NCI-H1417 (cell line): ENCODE measurements at regions not wholly inside any gene's neighbourhood (a gene's known extent, or its start where the extent isn't known, plus 50 kb on each side); places are given as distances from the start of the nearest gene placed in this dataset.

Experiments used
- DNase-seq, 3 experiments: peaks; one replicate each; lab custom pipeline; 2025; lab: John Stamatoyannopoulos, UW

GRCh38 chr15:92224843-92225242 is 168.8 kb upstream of the ST8SIA2 start:
- no peak for DNase-seq

DNA sequence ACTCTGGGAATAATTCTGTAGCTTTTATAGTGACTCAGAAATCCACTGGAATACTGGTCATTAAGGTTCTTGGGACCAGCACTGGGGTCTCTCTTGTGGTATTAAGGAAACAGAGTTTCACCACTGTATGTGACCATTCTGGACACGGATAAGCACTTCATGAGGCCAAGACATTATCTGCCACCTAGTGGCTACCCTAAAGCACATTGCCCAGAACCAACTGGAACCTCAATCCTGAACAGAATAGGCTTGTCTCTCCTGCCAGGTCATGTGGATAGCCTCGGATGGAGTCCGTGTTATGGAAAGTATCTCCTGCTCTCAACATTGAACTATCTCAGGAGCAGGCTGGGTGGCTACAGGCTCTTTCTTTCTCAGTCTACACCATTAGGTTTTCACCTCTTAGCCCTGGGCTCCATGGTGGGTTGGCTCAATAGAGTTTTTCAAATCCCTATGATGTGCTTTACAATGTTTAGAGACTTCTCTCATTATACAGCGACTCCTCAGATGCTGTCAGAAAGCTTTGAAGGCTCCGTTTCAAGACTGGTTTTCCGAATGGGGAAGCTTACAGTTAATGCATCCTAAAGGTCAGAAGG is 167.6 kb upstream of the ST8SIA2 start:
- peak in 2 of 3 experiments; percentile 46 to 51 for DNase-seq

GRCh38 chr15:92228830-92229229 is 164.9 kb upstream of the ST8SIA2 start:
- no peak for DNase-seq

DNA sequence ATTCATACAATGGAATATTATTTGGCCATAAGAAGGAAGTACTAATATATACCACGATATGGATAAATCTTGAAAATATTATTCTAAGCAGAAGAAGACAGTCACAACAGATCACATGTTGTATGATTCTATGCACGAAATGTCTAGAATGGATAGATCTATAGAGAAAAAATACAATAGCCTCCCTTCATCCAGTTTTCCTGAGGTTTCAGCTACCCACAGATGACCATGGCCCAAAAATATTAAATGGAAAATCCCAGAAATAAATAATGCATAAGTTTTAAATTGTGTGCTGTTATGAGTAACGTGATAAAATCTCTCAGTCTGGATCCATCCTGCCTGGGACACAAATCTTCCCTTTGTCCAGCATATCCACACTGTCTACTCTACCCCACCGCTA is 162.2 kb upstream of the ST8SIA2 start:
- DNase-seq, result no peak

DNA sequence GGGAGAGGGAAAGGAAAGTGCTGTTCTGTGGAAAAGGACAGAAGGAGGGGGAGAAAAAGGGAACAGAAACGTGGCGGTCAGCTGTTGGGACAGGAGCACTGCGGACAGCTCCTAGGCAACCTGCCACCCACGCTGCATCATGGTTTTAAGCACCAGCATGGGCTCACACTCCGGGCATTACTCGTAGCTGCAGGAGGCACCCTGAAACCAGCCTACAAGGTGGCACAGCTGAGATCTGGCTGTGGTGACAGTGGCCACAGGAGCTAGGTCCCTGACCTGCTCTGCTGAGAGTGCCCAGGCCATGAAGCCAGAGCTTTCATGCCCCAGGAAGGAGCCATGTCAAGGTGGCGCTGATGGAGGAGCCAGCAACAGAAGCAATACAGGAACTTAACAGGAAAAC is 161.4 kb upstream of the ST8SIA2 start:
- no peak for DNase-seq

DNA sequence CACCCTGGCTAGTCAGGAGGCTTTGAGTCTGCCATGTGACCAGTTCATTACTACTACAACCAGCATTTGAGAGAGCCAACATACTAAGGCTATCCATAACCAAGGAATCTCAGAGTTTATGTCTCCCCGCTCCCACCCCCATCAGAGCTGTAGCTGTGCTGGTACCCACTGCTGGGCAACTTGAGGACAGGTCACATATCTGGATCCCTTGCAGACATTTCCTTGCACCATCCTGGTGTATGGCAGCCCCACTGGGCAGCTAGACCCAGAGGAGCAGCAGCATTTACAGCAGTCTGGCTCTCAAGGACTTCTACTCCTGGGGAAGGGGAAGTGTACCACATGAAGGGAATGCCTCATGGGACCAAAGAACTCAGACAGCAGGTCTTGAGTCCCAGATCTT is 160.8 kb upstream of the ST8SIA2 start:
- no peak for DNase-seq

DNA sequence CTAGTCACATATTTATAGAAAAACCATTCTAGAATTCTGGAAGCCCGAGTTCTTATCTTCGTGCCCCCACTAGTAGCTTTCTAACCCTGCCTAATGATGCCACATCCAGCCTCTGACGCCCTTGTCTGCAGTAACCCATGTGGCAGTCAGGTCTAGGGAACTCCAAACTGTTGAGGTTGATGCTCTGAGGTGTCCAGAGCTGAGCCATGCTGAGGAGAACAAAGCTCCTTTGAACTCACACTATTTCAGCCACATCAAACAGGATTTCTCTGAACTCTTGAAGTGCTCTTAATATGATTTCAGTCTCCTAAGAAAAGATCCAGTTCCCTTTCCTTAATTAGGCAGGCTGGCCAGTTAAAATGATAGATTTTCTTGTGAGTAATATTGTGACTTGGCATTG is 150.5 kb upstream of the ST8SIA2 start:
- no peak for DNase-seq

- DNase-seq, result no peak
Measured at GRCh38 chr15:92244703-92245102, 149.0 kb upstream of the ST8SIA2 start.

DNA sequence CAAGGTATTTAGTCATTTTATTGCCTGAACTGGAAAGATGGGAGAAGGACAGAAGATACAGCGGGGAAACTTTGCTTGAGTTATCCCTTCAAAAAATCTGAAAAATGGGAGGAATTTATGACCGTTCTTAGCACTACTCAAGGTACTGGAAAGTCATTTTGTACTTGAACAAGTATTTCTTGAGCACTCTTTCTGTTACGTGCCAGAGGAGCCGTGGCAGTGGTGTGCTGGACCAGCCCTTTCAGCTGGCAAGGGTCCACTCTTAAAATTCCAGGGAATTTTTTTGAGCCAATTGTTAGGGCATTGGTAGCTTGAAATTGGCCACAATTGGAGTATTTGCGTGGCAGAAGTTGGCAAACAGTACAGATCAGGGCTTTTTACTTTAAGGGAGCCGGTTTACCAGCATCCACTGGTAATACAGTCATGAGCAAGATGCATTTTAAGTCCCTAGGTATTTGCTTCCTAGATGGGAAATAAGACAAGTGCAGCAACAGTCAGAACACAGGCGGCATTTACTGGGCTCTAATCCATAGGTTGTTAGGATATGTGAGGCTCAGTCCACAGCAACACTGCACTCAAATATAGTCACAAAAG is 145.9 kb upstream of the ST8SIA2 start:
- DNase-seq, result no peak

- DNase-seq, result peak in 1 of 3 experiments; percentile 9
Measured at GRCh38 chr15:92266796-92267685, 126.6 kb upstream of the ST8SIA2 start.

- DNase-seq, result peak; percentile 64 to 92 (median 76)
Measured at GRCh38 chr15:92268900-92269299, 124.8 kb upstream of the ST8SIA2 start.

DNA sequence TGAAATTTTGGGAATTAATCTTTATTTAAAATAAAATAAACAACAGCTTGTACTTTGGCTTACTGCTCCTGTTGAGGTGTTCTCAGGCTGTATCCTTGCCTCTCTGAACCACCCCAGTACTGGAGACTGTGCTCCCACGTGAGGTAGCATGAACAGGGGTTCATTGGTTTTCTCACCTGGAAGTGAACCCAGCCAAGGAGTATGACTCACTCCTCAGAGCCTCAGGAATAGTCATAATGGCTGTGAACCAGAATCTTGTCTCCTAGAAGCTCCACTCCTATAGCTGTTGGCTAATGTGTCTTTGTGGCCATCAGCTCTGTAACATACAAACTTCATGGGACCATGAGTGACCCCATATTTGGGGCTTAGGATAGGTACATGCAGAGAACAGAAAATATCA is 122.5 kb upstream of the ST8SIA2 start:
- no peak for DNase-seq

DNA sequence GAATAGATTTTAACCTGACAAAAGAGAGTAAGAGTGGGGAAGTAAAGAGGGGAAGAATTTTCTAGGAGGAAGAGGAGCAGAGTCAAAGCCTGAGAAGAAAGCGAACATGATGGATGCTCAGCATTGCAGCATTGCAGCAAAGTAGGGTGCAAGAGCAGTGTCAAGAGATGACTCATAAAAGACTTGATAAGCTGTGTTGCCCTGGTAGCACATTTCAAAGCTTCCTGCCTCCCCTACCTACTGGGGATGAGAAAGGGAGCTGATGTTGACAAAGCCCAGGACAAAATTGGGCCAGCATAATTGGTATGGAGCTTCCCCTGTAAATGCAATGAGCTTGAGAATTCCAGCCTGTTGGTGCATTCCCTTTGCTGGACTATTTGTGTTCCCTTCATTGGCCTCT is 121.6 kb upstream of the ST8SIA2 start:
- DNase-seq, result peak in 1 of 3 experiments; percentile 37

GRCh38 chr15:92273286-92273685 is 120.4 kb upstream of the ST8SIA2 start:
- no peak for DNase-seq

DNA sequence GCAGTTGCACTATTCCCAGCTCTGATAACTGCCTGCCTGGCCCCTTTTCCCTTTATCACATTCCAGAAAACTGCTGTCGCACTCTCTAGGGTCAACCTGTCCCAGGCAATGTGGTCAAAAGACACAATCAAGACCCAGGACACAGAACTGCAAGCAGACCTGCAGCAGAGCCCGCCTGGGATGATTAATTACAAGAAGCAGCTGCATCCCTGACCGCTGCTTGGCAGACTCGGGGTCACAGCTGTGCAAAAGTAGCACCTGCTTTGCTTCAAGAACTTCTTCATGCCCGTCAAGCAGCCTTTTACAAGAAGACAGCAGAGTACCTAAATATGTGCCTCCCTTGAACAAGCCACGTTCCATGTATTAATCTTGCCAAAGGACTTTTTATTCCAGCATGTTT is 120.0 kb upstream of the ST8SIA2 start:
- DNase-seq, result peak in 2 of 3 experiments; percentile 56 to 58

DNA sequence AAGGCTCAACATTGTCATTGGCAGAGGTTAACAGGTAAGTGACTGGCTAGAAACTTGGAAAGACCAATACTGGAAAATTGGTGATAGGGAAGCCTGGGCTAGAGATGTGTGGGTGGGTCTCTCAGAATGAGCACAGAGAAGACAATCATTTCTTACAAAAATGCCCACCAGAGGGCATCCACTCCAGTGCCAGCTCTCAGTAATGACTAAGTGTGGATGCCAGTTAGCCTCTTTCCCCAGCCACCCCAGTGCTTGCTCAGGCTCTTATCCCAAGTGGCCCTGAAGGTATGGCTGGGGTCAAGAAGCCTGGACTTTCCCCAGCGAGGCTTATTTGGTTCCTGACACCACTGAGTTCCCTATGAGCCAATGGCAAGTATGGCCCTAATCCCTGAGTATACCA is 115.9 kb upstream of the ST8SIA2 start:
- DNase-seq, result peak; percentile 28 to 70 (median 40)

- DNase-seq, result no peak
Measured at GRCh38 chr15:92283813-92284212, 109.9 kb upstream of the ST8SIA2 start.

GRCh38 chr15:92288755-92289154 is 104.9 kb upstream of the ST8SIA2 start:
- peak in 2 of 3 experiments; percentile 16 to 79 for DNase-seq

GRCh38 chr15:92289733-92290132 is 103.9 kb upstream of the ST8SIA2 start:
- no peak for DNase-seq

DNA sequence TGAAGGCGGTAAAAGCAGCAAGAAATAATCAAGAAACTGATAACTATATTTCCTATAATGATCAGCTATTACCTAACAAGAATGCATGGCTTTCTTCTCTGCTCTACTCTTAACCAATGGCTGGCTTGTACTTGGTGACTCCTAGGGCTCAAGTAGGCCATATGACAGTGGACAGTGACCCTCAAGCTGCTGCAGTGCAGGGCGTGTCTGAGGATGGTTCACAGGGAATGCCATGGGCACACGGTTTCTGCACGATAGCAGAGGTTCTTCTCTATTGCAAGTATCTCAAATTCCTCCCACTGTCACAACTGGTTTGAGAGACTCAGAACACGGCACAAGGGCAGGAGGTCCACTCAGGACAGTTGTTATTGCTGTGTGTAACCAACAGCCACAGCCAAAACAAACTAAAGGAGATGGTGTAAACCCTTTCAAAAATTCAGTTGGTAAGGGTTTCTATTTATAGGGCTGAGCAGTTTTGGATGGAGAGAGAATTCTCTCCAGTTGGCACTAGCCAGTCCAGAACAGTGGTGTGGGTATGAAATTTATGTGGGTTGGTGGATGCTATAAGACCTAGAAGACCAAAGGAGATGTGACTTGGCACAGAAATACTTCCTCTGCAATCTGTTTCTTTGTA is 103.2 kb upstream of the ST8SIA2 start:
- no peak for DNase-seq

- no peak for DNase-seq
Measured at GRCh38 chr15:92291900-92292299, 101.8 kb upstream of the ST8SIA2 start.

DNA sequence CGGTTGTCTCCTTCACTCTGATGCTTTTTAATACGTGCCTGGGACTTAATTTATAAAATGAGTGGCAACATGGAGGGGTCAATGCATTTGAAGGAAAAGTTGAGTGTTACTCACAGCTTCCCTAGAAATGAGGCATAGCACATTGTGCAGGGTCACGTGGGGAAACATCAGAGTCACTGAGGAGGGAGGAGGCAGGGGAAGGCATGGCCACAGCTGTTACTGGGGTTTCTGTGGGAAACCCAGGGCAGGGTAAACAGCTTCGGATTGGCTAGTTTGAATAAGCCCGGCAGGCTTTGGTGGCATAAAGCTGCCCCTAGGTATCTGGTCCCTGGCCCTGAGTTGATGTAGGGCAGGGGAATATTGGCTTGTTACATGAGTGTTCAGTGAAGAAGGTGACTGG is 98.9 kb upstream of the ST8SIA2 start:
- peak in 1 of 3 experiments; percentile 30 for DNase-seq
